ENCODE measurements at regions not wholly inside any gene's neighbourhood (a gene's known extent, or its start where the extent isn't known, plus 50 kb on each side); places are given as distances from the start of the nearest gene placed in this dataset.

DNA sequence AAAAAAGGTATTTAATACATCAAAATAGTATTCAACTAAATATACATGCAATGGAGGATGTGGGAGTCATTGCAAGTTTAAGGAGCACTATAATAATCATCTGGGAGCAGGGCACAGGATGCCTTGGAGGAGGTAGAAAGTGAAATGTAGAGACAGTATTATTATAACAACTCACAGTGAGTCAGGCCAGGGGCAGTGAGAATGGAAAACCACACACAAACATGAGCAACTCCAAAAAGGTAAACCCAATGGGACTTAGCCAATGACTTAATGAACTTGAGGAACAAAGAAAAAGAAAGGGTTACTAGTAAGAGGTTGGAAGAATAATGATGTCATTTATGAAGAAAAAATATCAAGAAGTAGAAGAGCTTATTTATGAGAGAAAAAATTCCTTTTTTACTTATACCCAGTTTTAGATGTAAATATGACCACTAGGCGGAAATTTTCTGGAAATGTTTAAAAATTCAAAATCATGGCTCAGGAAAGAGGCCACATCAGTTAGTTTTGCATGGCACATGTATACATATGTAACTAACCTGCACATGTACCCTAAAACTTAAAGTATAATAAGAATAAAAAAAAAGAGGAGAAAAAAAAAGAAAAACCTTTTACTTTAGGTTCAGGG lies 389.3 kb downstream of the SUCLA2 start:
- no peak for TF ChIP-seq EZH2phosphoT487 (conservative IDR thresholded peaks at IDR 0.05; ENCODE audit: low read length)
- TF ChIP-seq, protein P1, sequence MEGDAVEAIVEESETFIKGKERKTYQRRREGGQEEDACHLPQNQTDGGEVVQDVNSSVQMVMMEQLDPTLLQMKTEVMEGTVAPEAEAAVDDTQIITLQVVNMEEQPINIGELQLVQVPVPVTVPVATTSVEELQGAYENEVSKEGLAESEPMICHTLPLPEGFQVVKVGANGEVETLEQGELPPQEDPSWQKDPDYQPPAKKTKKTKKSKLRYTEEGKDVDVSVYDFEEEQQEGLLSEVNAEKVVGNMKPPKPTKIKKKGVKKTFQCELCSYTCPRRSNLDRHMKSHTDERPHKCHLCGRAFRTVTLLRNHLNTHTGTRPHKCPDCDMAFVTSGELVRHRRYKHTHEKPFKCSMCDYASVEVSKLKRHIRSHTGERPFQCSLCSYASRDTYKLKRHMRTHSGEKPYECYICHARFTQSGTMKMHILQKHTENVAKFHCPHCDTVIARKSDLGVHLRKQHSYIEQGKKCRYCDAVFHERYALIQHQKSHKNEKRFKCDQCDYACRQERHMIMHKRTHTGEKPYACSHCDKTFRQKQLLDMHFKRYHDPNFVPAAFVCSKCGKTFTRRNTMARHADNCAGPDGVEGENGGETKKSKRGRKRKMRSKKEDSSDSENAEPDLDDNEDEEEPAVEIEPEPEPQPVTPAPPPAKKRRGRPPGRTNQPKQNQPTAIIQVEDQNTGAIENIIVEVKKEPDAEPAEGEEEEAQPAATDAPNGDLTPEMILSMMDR (IDR thresholded peaks at IDR 0.05; ENCODE audit: insufficient read depth, low read length, poor library complexity, severe bottlenecking) = no peak
